HepG2 (cell line): ENCODE measurements at regions not wholly inside any gene's neighbourhood (a gene's known extent, or its start where the extent isn't known, plus 50 kb on each side); places are given as distances from the start of the nearest gene placed in this dataset.

Experiments used
- ATAC-seq: fragments of 200-7000 bp; cut with Tn5 transposase; 3 replicates; pipeline ENCODE4 v1.9.1; 2020; ENCODE audit warnings: mild to moderate bottlenecking, moderate library complexity
- BruUV-seq: library from RNA; stranded (reverse); fragments of 400-500 nt; replicated peaks from 2 replicates; lab custom pipeline; 2021; lab: Mats Ljungman, UMichigan
- CTCF ChIA-PET: fragments of 300-600 bp; formaldehyde crosslinking; extraction: SDS; loops from one replicate; lab custom pipeline; 2021; ENCODE audit warnings: low total read pairs, inconsistent platforms, low intra/inter-chr PET ratio; lab: Yijun Ruan, JAX
- POLR2A ChIA-PET: fragments of 350-600 bp; sonication (Branson Sonifier 250); formaldehyde crosslinking; loops from one replicate; lab custom pipeline; 2020; ENCODE audit warnings: antibody characterized with exemption, inconsistent platforms; lab: Yijun Ruan, JAX
- DNase-seq: peaks from one replicate; pipeline ENCODE4 v3.0.0-alpha.2; 2015; ENCODE audit warnings: low spot score
- FAIRE-seq: peaks from 3 replicates; lab custom pipeline; 2011; peaks lifted over from hg19 to GRCh38; lab: Jason Lieb, UNC
- H2AFZ ChIP-seq: one replicate; pipeline ENCODE4 v1.6.1; 2011; ENCODE audit warnings: low read length, inconsistent platforms
- H3K27ac ChIP-seq: fragments of 300-600 bp; 3 replicates; pipeline ENCODE4 v1.8.0; 2011; ENCODE audit warnings: mixed run types, mild to moderate bottlenecking, mixed read lengths, low read length, inconsistent platforms; ENCODE audit not compliant: insufficient read depth; ENCODE audit errors: extremely low read length
- H3K27me3 ChIP-seq, 2 experiments: fragments of 200-600 bp in 1 of 2; 2 replicates in 1 of 2; 3 replicates in 1 of 2; pipeline versions ENCODE4 v1.6.0 to v1.8.0; 2011; ENCODE audit warnings: low read length in 2 of 2, mild to moderate bottlenecking in 2 of 2, moderate library complexity in 2 of 2, inconsistent platforms in 1 of 2; ENCODE audit not compliant: insufficient read depth in 2 of 2, control insufficient read depth in 1 of 2
- H3K36me3 ChIP-seq, 2 experiments: fragments of 200-600 bp in 1 of 2; replicated peaks in 1 of 2; 2 replicates in 1 of 2; 3 replicates in 1 of 2; pipeline versions ENCODE4 v1.5.1 to v1.8.0; 2011; ENCODE audit warnings: low read length in 2 of 2, inconsistent platforms in 1 of 2; ENCODE audit not compliant: insufficient read depth in 2 of 2, control insufficient read depth in 1 of 2
- H3K4me1 ChIP-seq: 2 replicates; pipeline ENCODE4 v1.5.1; 2012; ENCODE audit warnings: low read length, inconsistent platforms; ENCODE audit not compliant: insufficient read depth
- H3K4me2 ChIP-seq: 2 replicates; pipeline ENCODE4 v1.6.0; 2011; ENCODE audit warnings: low read depth, low read length, inconsistent platforms
- H3K4me3 ChIP-seq, 3 experiments: fragments of 200-600 bp in 1 of 3; sonication (generic), shearing (Covaris generic) in 1 of 3; replicated peaks in 1 of 3; 2 replicates each; pipeline ENCODE4 v1.5.1; 2011 to 2016; ENCODE audit warnings: low read length in 3 of 3, inconsistent platforms in 2 of 3, low read depth in 2 of 3, mild to moderate bottlenecking in 2 of 3, control low read depth in 1 of 3, mixed read lengths in 1 of 3; ENCODE audit not compliant: insufficient read depth in 1 of 3
- H3K79me2 ChIP-seq: one replicate; pipeline ENCODE4 v1.6.1; 2011; ENCODE audit warnings: low read length, inconsistent platforms; ENCODE audit not compliant: insufficient read depth
- H3K9ac ChIP-seq: 2 replicates; pipeline ENCODE4 v1.6.0; 2011; ENCODE audit warnings: mild to moderate bottlenecking, low read depth, low read length, inconsistent platforms; ENCODE audit not compliant: insufficient read depth
- H3K9me3 ChIP-seq: 2 replicates; pipeline ENCODE4 v1.5.1; 2012; ENCODE audit warnings: mild to moderate bottlenecking, low read length
- H4K20me1 ChIP-seq: 2 replicates; pipeline ENCODE4 v1.6.0; 2011; ENCODE audit warnings: inconsistent platforms, mild to moderate bottlenecking, low read length, moderate library complexity; ENCODE audit not compliant: insufficient read depth
- ARNT ChIP-seq: fragments of 450-650 bp; IDR thresholded peaks from 2 replicates; pipeline ENCODE4 v1.6.1; 2017
- PAF1 ChIP-seq: IDR thresholded peaks from 2 replicates; pipeline ENCODE4 v1.6.1; 2016; ENCODE audit warnings: missing genetic modification reagents, missing compliant biosample characterization
- PAWR ChIP-seq: sonication (generic); formaldehyde crosslinking; IDR thresholded peaks from 2 replicates; pipeline ENCODE4 v1.4.0; 2020; ENCODE audit warnings: missing genetic modification reagents, mild to moderate bottlenecking, borderline replicate concordance
- RAD21 ChIP-seq: fragments of 450-650 bp; formaldehyde crosslinking; IDR thresholded peaks from 2 replicates; pipeline ENCODE4 v1.5.0; 2020; ENCODE audit warnings: mild to moderate bottlenecking
- SMAD3 ChIP-seq: sonication (generic); formaldehyde crosslinking; IDR thresholded peaks from 2 replicates; pipeline ENCODE4 v1.4.0; 2020; ENCODE audit warnings: missing genetic modification reagents
- SUZ12 ChIP-seq: fragments of 150-350 bp; IDR thresholded peaks from 2 replicates; pipeline ENCODE4 v1.6.1; 2014; ENCODE audit warnings: low read depth, low read length
- THYN1 ChIP-seq: sonication (generic); formaldehyde crosslinking; IDR thresholded peaks from 2 replicates; pipeline ENCODE4 v1.8.1; 2023; ENCODE audit warnings: low read depth, mild to moderate bottlenecking, moderate library complexity, missing genetic modification reagents, borderline replicate concordance
- YEATS4 ChIP-seq: sonication (generic); formaldehyde crosslinking; IDR thresholded peaks from 2 replicates; pipeline ENCODE4 v1.4.0; 2020; ENCODE audit warnings: missing genetic modification reagents, borderline replicate concordance
- ZBTB7B ChIP-seq: sonication (generic); formaldehyde crosslinking; IDR thresholded peaks from 2 replicates; pipeline ENCODE4 v1.4.0; 2020; ENCODE audit warnings: missing genetic modification reagents
- ZNF24 ChIP-seq: fragments of 450-650 bp; IDR thresholded peaks from 2 replicates; pipeline ENCODE4 v1.6.1; 2017; ENCODE audit warnings: antibody characterized with exemption, mild to moderate bottlenecking
- ZSCAN31 ChIP-seq: sonication (generic); formaldehyde crosslinking; IDR thresholded peaks from 2 replicates; pipeline ENCODE4 v1.5.0; 2020; ENCODE audit warnings: low read depth, mild to moderate bottlenecking, missing genetic modification reagents
- WGBS: methylation state at CpG from one replicate; pipeline ENCODE4 v1.1.6; 2017; ENCODE audit warnings: low lambda C conversion rate; 5-methylcytosine and 5-hydroxymethylcytosine counted together
- in situ Hi-C: cut with HindIII; loops from 2 replicates; pipeline ENCODE4 v1.10.0; 2017; ENCODE audit warnings: low pct_unique_long_range_greater_than_20kb; ENCODE audit not compliant: extremely low pct_ligation_motif_present
- intact Hi-C: fragments of 100-400 bp; cut with micrococcal nuclease; formaldehyde crosslinking; loops from one replicate; pipeline ENCODE4 v1.10.0; 2022; ENCODE audit not compliant: unreplicated experiment
- TF ChIP-seq, protein P1 (sequence below): sonication (generic); formaldehyde crosslinking; IDR thresholded peaks from 2 replicates; pipeline ENCODE4 v1.4.0; 2020; ENCODE audit warnings: missing genetic modification reagents
- TF ChIP-seq, protein P2 (sequence below): IDR thresholded peaks from 2 replicates; pipeline ENCODE4 v1.6.1; 2012; ENCODE audit warnings: low read length, improper control_type of control experiment

DNA sequence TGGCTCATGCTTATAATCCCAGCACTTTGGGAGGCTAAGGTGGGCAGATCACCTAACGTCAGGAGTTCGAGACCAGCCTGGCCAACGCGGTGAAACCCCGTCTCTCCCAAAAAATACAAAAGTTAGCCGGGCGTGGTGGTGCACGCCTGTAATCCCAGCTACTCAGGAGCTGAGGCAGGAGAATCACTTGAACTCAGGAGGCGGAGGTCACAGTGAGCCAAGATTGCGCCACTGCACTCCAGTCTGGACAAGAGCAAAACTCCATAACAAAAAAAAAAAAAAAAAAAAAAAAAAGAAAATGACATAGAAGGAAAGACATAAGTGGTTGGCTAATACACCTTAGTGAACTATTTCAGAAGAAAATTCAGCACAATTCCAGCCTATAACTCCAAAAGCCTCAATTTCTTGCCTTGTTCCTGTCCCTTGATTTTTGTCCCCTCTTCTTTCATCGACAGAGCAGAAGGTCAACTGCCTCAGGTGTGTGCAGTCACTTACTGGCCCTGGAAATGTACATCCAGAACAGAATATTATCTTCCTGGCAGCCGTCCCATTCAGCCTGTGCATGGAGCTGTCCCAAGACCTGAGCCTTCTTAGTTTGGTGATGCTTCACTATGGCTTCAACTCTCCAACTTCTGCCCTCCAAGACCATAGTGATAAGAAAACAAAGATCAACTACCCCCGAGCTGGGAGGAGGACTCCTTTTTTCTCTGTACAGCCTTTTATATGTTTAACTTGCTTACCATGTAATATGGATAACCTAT lies 117.6 kb downstream of the LY86 start (continued):
- TF ChIP-seq, protein P1, sequence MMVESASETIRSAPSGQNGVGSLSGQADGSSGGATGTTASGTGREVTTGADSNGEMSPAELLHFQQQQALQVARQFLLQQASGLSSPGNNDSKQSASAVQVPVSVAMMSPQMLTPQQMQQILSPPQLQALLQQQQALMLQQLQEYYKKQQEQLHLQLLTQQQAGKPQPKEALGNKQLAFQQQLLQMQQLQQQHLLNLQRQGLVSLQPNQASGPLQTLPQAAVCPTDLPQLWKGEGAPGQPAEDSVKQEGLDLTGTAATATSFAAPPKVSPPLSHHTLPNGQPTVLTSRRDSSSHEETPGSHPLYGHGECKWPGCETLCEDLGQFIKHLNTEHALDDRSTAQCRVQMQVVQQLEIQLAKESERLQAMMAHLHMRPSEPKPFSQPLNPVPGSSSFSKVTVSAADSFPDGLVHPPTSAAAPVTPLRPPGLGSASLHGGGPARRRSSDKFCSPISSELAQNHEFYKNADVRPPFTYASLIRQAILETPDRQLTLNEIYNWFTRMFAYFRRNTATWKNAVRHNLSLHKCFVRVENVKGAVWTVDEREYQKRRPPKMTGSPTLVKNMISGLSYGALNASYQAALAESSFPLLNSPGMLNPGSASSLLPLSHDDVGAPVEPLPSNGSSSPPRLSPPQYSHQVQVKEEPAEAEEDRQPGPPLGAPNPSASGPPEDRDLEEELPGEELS, result no peak
- TF ChIP-seq SMAD3 (CRISPR knock-in tag) (no peak), ZSCAN31 (CRISPR knock-in tag) (no peak), YEATS4 (CRISPR knock-in tag) (no peak), ARNT (no peak)

DNA sequence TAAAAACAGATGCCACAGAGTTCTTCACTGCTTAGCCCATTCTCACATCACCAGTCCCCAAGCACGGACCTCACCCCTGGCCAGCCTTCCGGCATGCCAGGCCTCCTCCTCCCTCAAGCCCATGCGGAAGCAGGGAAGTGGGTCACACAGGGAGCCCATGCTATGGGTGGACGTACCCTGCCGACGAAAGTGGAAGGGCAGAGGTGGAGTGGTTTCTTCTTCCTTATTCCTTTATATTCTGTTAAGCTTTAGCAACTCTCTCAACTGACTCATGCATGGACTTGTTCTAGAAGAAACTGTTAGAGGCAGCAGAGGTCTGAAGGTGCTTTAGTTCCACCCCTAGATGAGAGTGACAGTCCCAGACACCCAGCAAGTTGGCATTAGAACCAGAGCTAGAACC lies 118.6 kb downstream of the LY86 start:
- in situ Hi-C loops, result no loop called here
- POLR2A ChIA-PET, result no interaction called here

More for the DNA sequence above, 118.6 kb downstream of the LY86 start:
- CTCF ChIA-PET, result no interaction called here
- BruUV-seq, result no TSS peak
- Histone ChIP-seq H2AFZ (no peak overlapping the region), H3K9ac (no peak overlapping the region), H3K9me3 (no peaks in the 10 kb centered on the region), H3K27ac (no peak overlapping the region), H3K27me3 (peaks cover 1 to 37% of the 10 kb centered on the region in 2 experiments; a peak in 3 of 5 replicates), H3K4me2 (no peak overlapping the region), H3K4me3 (no peak overlapping the region), H3K4me1 (peaks cover 4% of the 10 kb centered on the region), H4K20me1 (no peaks in the 10 kb centered on the region)
- ATAC-seq (no peak), DNase-seq (no peak), FAIRE-seq (no peak)
- WGBS, result 71% methylated on average over 6 of the region's 6 CpGs
- TF ChIP-seq ZBTB7B, result no peak
- TF ChIP-seq THYN1 (CRISPR knock-in tag), result no peak
- TF ChIP-seq PAF1 (CRISPR knock-in tag), result no peak
- TF ChIP-seq RAD21 (CRISPR knock-in tag), result no peak
- no peak for TF ChIP-seq SUZ12
- TF ChIP-seq ZNF24, result no peak
- TF ChIP-seq, protein P2, sequence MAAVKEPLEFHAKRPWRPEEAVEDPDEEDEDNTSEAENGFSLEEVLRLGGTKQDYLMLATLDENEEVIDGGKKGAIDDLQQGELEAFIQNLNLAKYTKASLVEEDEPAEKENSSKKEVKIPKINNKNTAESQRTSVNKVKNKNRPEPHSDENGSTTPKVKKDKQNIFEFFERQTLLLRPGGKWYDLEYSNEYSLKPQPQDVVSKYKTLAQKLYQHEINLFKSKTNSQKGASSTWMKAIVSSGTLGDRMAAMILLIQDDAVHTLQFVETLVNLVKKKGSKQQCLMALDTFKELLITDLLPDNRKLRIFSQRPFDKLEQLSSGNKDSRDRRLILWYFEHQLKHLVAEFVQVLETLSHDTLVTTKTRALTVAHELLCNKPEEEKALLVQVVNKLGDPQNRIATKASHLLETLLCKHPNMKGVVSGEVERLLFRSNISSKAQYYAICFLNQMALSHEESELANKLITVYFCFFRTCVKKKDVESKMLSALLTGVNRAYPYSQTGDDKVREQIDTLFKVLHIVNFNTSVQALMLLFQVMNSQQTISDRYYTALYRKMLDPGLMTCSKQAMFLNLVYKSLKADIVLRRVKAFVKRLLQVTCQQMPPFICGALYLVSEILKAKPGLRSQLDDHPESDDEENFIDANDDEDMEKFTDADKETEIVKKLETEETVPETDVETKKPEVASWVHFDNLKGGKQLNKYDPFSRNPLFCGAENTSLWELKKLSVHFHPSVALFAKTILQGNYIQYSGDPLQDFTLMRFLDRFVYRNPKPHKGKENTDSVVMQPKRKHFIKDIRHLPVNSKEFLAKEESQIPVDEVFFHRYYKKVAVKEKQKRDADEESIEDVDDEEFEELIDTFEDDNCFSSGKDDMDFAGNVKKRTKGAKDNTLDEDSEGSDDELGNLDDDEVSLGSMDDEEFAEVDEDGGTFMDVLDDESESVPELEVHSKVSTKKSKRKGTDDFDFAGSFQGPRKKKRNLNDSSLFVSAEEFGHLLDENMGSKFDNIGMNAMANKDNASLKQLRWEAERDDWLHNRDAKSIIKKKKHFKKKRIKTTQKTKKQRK, result no peak
- no peak for TF ChIP-seq PAWR
- TF ChIP-seq, all 625 proteins: peak for 0
- intact Hi-C loops, result no loop called here
- H3K36me3 ChIP-seq, result no peaks in the 10 kb centered on the region
- H3K79me2 ChIP-seq, result no peaks in the 10 kb centered on the region
